Panc1 (cell line): ENCODE measurements at regions not wholly inside any gene's neighbourhood (a gene's known extent, or its start where the extent isn't known, plus 50 kb on each side); places are given as distances from the start of the nearest gene placed in this dataset.

ENCODE experiments used
- POLR2AphosphoS5 ChIP-seq: IDR thresholded peaks from 2 replicates; pipeline ENCODE4 v1.6.1; 2012; ENCODE audit warnings: mild to moderate bottlenecking, low read depth, low read length, moderate library complexity
- SIN3A ChIP-seq: IDR thresholded peaks from 2 replicates; pipeline ENCODE4 v1.6.1; 2012; ENCODE audit warnings: low read depth, mild to moderate bottlenecking, low read length, moderate library complexity, borderline replicate concordance; ENCODE audit not compliant: insufficient read depth
- TF ChIP-seq, protein P1 (sequence below): fragments of 450-650 bp; IDR thresholded peaks from 2 replicates; pipeline ENCODE4 v1.5.1; 2017; ENCODE audit warnings: mild to moderate bottlenecking

DNA sequence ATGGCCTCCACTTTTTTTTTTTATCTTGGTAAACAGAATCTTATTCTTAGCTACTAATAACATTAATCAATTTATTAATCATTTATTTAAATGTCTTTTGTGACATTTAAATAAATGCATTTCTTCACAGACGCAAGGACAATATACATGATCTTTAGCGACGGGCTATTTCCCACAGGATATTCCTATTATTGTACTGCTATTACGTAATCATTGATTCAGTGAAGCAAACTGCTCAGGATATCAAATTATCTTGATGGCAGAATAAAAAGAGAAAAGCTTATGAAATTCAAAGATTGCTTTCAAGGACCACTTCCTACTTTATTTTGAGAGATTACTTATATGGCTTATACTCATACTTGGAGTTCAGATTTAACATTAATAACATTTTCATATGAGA lies 114.1 kb downstream of the FAM9B start:
- TF ChIP-seq POLR2AphosphoS5, result no peak
- TF ChIP-seq, protein P1, sequence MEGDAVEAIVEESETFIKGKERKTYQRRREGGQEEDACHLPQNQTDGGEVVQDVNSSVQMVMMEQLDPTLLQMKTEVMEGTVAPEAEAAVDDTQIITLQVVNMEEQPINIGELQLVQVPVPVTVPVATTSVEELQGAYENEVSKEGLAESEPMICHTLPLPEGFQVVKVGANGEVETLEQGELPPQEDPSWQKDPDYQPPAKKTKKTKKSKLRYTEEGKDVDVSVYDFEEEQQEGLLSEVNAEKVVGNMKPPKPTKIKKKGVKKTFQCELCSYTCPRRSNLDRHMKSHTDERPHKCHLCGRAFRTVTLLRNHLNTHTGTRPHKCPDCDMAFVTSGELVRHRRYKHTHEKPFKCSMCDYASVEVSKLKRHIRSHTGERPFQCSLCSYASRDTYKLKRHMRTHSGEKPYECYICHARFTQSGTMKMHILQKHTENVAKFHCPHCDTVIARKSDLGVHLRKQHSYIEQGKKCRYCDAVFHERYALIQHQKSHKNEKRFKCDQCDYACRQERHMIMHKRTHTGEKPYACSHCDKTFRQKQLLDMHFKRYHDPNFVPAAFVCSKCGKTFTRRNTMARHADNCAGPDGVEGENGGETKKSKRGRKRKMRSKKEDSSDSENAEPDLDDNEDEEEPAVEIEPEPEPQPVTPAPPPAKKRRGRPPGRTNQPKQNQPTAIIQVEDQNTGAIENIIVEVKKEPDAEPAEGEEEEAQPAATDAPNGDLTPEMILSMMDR, result no peak
- TF ChIP-seq SIN3A, result no peak
